ENCODE measurements at regions not wholly inside any gene's neighbourhood (a gene's known extent, or its start where the extent isn't known, plus 50 kb on each side); places are given as distances from the start of the nearest gene placed in this dataset.
"Not testable (repeated sequence)": the region's sequence is repeated elsewhere in the genome, so short reads cannot be mapped to it uniquely, and the experiment has no call there.

DNA sequence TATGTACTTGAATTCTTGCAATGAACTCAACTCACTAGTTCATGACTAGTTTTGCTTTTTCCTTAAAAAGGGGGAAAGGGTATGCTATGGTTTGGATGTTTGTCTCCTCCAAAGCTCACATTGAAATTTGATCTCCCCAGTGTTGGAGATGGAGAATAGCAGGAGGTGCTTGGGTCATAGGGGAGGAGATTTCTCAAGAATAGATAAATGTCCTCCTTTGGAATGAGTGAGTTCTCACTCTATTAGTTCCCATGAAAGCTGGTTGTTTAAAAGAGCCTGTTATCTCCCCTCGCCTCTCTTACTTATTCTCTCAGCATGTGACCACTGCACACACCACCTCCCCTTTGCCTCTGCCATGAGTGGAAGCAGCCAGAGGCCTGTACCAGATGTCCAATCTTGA is 109.4 kb upstream of the INTU start:
- Histone ChIP-seq H3K4me2 (ENCODE audit: low read depth, low read length, poor library complexity, severe bottlenecking) (no peak overlapping the region), H3K9me3 (ENCODE audit: low read length) (no peaks in the 10 kb centered on the region), H3K4me3 (ENCODE audit: low read length) (no peak overlapping the region), H3K9me2 (replicated peaks; ENCODE audit: insufficient read depth, low read length) (no peaks in the 10 kb centered on the region), H4K20me1 (ENCODE audit: insufficient read depth, low read depth, low read length) (no peaks in the 10 kb centered on the region), H3K79me2 (ENCODE audit: low read length) (no peaks in the 10 kb centered on the region), H3K27ac (ENCODE audit: low read length) (no peak overlapping the region), H3K9ac (ENCODE audit: low read length) (no peak overlapping the region), H3K4me1 (ENCODE audit: low read length) (no peaks in the 10 kb centered on the region), H3K36me3 (ENCODE audit: insufficient read depth, low read length) (no peaks in the 10 kb centered on the region), H2AFZ (ENCODE audit: low read length) (no peak overlapping the region), H3K27me3 (ENCODE audit: low read length) (no peaks in the 10 kb centered on the region)
- DNase-seq = no peak

DNA sequence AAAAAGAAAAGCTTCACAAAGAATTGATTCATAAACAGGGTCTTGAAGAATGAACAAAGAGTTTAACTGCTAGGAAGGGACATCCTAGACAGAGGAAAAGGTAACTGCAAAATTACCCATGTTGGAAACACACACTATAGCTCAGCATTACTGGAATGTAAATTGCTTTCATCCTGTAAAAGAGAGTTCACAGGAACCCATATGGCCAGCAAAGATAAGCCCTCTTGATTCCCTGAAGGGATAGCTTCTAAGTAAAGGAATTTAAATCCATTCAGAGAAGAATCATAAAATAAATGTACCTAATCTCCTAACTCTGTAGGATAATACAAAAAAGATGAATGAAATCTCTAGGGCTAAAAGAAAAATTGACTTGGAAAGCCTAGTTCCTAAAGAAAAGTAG is 107.1 kb upstream of the INTU start:
- H3K9me3 ChIP-seq (ENCODE audit: low read length) = no peaks in the 10 kb centered on the region
- H3K9me2 ChIP-seq (replicated peaks; ENCODE audit: insufficient read depth, low read length) = no peaks in the 10 kb centered on the region
- DNase-seq = no peak

DNA sequence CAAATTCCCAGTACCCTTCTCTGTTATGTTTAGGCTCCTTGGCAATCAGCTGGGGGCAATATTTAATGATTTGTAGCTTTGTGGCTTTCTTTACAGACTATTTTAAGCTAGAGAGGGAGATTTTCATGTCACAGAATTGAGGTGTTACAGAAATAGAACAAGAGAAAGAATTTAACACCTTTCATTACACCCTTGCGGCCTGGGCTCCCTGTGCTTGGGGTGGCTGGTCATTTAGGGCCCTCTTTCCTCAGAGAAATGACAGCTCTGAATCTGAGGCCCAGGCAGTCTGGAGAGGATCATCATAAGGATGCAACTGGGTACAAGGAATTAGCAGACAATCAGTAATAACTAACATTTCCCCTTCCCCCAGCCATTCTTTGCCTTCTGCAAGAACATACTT is 104.5 kb upstream of the INTU start:
- DNase-seq = no peak
- Histone ChIP-seq H3K9me3 (ENCODE audit: low read length) (no peaks in the 10 kb centered on the region), H3K27ac (ENCODE audit: low read length) (no peak overlapping the region), H3K4me2 (ENCODE audit: low read depth, low read length, poor library complexity, severe bottlenecking) (no peak overlapping the region), H4K20me1 (ENCODE audit: insufficient read depth, low read depth, low read length) (no peaks in the 10 kb centered on the region), H3K4me3 (ENCODE audit: low read length) (no peak overlapping the region), H3K36me3 (ENCODE audit: insufficient read depth, low read length) (no peaks in the 10 kb centered on the region), H3K27me3 (ENCODE audit: low read length) (no peaks in the 10 kb centered on the region), H2AFZ (ENCODE audit: low read length) (no peak overlapping the region), H3K9ac (ENCODE audit: low read length) (no peak overlapping the region), H3K9me2 (replicated peaks; ENCODE audit: insufficient read depth, low read length) (no peaks in the 10 kb centered on the region), H3K79me2 (ENCODE audit: low read length) (no peaks in the 10 kb centered on the region), H3K4me1 (ENCODE audit: low read length) (no peaks in the 10 kb centered on the region)

More for the DNA sequence above, 107.1 kb upstream of the INTU start:
- Histone ChIP-seq H2AFZ (ENCODE audit: low read length) (no peak overlapping the region), H3K36me3 (ENCODE audit: insufficient read depth, low read length) (no peaks in the 10 kb centered on the region), H4K20me1 (ENCODE audit: insufficient read depth, low read depth, low read length) (no peaks in the 10 kb centered on the region), H3K4me1 (ENCODE audit: low read length) (no peaks in the 10 kb centered on the region), H3K27me3 (ENCODE audit: low read length) (no peaks in the 10 kb centered on the region), H3K4me2 (ENCODE audit: low read depth, low read length, poor library complexity, severe bottlenecking) (no peak overlapping the region), H3K27ac (ENCODE audit: low read length) (no peak overlapping the region), H3K79me2 (ENCODE audit: low read length) (no peaks in the 10 kb centered on the region), H3K4me3 (ENCODE audit: low read length) (no peak overlapping the region), H3K9ac (ENCODE audit: low read length) (no peak overlapping the region)

DNA sequence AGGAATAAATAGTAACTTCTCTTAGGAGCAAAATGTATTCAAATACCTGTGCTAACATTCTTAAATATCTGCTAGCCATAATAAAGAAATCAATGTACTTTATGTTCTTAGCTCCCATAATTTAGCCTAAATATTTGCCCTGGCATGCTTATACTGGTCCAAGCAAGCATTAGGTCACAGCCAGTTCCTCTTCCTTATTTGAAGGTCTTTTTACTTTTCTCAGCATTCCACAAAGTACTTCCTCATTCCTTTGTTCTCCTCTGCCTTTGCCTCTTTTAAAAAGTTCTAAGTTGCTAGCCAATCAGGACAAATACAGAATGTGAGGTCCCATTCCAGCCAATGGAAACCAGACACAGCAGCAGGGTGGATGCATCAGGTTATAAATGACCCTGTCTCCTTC is 102.9 kb upstream of the INTU start:
- not testable (repeated sequence) for H3K9ac ChIP-seq (ENCODE audit: low read length); H3K36me3 ChIP-seq (ENCODE audit: insufficient read depth, low read length); H3K27ac ChIP-seq (ENCODE audit: low read length); H3K9me3 ChIP-seq (ENCODE audit: low read length); H3K9me2 ChIP-seq (replicated peaks; ENCODE audit: insufficient read depth, low read length); H3K4me3 ChIP-seq (ENCODE audit: low read length); H3K4me1 ChIP-seq (ENCODE audit: low read length); H4K20me1 ChIP-seq (ENCODE audit: insufficient read depth, low read depth, low read length); H3K4me2 ChIP-seq (ENCODE audit: low read depth, low read length, poor library complexity, severe bottlenecking); H3K79me2 ChIP-seq (ENCODE audit: low read length); H2AFZ ChIP-seq (ENCODE audit: low read length); H3K27me3 ChIP-seq (ENCODE audit: low read length); DNase-seq

DNA sequence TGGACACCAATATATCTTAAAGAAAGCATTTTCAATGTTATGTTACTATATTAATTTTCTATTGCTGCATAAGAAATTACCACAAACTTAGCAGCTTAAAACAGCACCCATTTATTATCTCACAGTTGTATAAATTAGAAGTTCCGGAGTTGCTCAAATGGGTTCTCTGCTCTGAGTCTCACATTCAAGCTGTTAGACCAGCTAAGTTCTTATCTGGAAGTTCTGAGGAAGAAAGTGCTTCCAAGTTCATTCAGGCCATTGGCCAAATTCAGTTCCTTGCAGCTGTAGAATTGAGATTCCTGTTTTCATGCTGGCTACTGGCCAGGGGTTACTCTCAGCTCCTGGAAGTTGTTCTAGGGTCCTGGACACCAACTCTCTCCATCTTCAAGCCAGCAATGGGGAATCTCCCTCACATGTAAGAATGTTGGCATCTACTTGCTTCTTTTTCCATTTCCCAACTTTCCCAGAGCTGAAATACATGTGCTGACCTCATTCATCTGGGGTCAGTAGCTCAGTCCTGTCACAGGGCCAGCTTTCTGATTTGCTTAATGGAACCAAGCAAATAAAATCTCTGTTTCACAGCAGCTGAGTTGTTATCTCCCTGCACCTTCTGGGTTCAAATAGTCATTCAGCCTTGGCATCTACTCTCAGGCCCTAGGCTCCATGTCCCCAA is 99.6 kb upstream of the INTU start:
- Histone ChIP-seq H3K4me1 (ENCODE audit: low read length) (no peaks in the 10 kb centered on the region), H3K4me2 (ENCODE audit: low read depth, low read length, poor library complexity, severe bottlenecking) (no peak overlapping the region), H3K9ac (ENCODE audit: low read length) (no peak overlapping the region), H3K9me2 (replicated peaks; ENCODE audit: insufficient read depth, low read length) (no peaks in the 10 kb centered on the region), H3K27ac (ENCODE audit: low read length) (no peak overlapping the region), H3K36me3 (ENCODE audit: insufficient read depth, low read length) (no peaks in the 10 kb centered on the region), H3K79me2 (ENCODE audit: low read length) (no peaks in the 10 kb centered on the region), H3K27me3 (ENCODE audit: low read length) (no peaks in the 10 kb centered on the region), H4K20me1 (ENCODE audit: insufficient read depth, low read depth, low read length) (no peaks in the 10 kb centered on the region), H3K4me3 (ENCODE audit: low read length) (no peak overlapping the region), H2AFZ (ENCODE audit: low read length) (no peak overlapping the region), H3K9me3 (ENCODE audit: low read length) (no peaks in the 10 kb centered on the region)
- DNase-seq = no peak

DNA sequence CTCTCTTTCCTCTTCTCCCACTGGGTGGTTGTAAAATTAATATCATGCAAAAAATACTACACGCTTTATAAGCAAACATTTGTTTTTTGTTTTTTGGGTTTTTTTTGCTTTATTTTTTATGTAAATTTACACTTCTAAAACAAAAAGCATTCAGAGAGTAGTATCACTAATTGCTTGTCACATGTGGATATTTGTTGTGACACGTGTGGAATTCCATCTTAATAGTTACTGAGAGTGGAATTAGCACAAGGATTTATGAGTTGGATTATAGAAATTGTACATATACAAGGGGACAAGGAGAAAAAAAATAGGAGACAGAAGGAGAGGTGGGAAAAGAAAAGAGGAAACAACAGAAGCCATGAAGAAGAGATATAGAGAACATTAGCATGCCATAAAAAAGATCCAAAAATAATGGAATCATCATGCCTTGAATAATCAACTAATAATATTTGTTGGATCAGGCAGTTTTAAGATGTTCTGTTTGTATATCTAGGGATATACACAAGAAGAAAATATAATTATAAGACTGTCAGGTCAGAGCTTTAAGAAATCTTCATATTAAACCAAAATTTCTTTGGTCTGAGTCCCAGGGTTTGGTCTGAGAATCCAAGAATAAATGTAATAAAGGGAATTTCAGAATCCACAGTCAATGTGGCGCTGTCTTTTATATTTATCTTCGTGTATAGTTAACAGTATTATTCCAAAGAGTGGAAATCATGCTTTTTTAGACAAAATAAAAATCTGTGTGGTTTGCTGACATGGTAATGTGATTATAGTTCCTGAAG is 98.5 kb upstream of the INTU start:
- H3K27ac ChIP-seq (ENCODE audit: low read length) = no peak overlapping the region
- H2AFZ ChIP-seq (ENCODE audit: low read length) = no peak overlapping the region
- no peaks in the 10 kb centered on the region for H3K9me3 ChIP-seq (ENCODE audit: low read length)
- H3K27me3 ChIP-seq (ENCODE audit: low read length) = no peaks in the 10 kb centered on the region
- no peaks in the 10 kb centered on the region for H3K36me3 ChIP-seq (ENCODE audit: insufficient read depth, low read length)
- no peaks in the 10 kb centered on the region for H3K79me2 ChIP-seq (ENCODE audit: low read length)
- no peak overlapping the region for H3K4me2 ChIP-seq (ENCODE audit: low read depth, low read length, poor library complexity, severe bottlenecking)
- no peaks in the 10 kb centered on the region for H4K20me1 ChIP-seq (ENCODE audit: insufficient read depth, low read depth, low read length)
- H3K9me2 ChIP-seq (replicated peaks; ENCODE audit: insufficient read depth, low read length) = no peaks in the 10 kb centered on the region
- no peak overlapping the region for H3K4me3 ChIP-seq (ENCODE audit: low read length)
- no peak for DNase-seq
- no peak overlapping the region for H3K9ac ChIP-seq (ENCODE audit: low read length)
- H3K4me1 ChIP-seq (ENCODE audit: low read length) = no peaks in the 10 kb centered on the region

DNA sequence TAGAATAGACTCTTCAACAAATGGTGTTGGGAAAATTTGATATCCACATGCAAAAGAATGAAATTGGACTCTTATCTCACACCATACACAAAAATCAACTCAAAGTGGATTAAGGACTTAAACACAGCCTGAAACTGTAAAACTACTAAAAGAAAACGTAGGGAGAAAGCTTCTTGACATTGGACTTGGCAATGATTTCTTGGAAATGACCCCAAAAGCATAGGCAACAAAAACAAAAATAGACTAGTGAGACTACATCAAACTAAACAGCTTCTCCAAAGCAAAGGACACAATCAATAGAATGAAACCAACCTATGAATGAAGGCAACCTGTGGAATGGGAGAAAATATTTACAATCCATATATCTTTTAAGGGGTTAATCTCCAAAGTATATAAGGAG is 94.7 kb upstream of the INTU start:
- DNase-seq = no peak
- H4K20me1 ChIP-seq (ENCODE audit: insufficient read depth, low read depth, low read length) = no peaks in the 10 kb centered on the region
- H2AFZ ChIP-seq (ENCODE audit: low read length) = no peak overlapping the region
- no peaks in the 10 kb centered on the region for H3K9me3 ChIP-seq (ENCODE audit: low read length)
- H3K9me2 ChIP-seq (replicated peaks; ENCODE audit: insufficient read depth, low read length) = no peaks in the 10 kb centered on the region
- H3K27ac ChIP-seq (ENCODE audit: low read length) = no peak overlapping the region
- no peaks in the 10 kb centered on the region for H3K27me3 ChIP-seq (ENCODE audit: low read length)
- no peaks in the 10 kb centered on the region for H3K79me2 ChIP-seq (ENCODE audit: low read length)
- H3K4me2 ChIP-seq (ENCODE audit: low read depth, low read length, poor library complexity, severe bottlenecking) = no peak overlapping the region
- no peak overlapping the region for H3K4me3 ChIP-seq (ENCODE audit: low read length)
- H3K9ac ChIP-seq (ENCODE audit: low read length) = no peak overlapping the region
- no peaks in the 10 kb centered on the region for H3K36me3 ChIP-seq (ENCODE audit: insufficient read depth, low read length)
- H3K4me1 ChIP-seq (ENCODE audit: low read length) = no peaks in the 10 kb centered on the region

DNA sequence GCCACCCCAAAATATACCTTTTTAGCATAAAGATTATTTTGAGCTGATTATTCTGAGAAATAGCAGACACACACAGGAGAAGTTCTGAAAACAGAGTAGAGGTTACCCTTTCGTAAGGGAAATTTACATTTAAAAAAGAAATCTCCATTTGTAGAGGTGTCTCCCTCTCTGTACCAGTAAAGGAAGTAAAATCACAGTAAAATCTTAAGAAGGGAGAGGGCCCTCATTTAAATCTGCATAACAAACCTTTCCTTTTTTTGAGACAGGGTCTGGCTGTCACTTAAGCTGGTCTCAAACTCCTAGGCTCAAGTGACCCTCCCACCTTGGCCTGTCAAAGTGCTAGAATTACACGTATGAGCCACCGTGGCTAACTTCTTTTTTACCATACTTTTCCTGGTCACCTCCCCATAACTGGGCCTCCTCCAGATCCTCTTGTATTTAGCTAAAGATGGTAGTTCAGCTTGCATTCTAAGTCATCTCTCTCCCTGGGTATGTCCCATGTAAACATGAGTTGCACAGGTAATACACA is 92.2 kb upstream of the INTU start:
- Histone ChIP-seq H3K4me1 (ENCODE audit: low read length) (no peaks in the 10 kb centered on the region), H3K4me2 (ENCODE audit: low read depth, low read length, poor library complexity, severe bottlenecking) (no peak overlapping the region), H4K20me1 (ENCODE audit: insufficient read depth, low read depth, low read length) (no peaks in the 10 kb centered on the region), H3K27ac (ENCODE audit: low read length) (no peak overlapping the region), H3K36me3 (ENCODE audit: insufficient read depth, low read length) (no peaks in the 10 kb centered on the region), H3K79me2 (ENCODE audit: low read length) (no peaks in the 10 kb centered on the region), H2AFZ (ENCODE audit: low read length) (no peak overlapping the region), H3K9ac (ENCODE audit: low read length) (no peak overlapping the region), H3K4me3 (ENCODE audit: low read length) (no peak overlapping the region), H3K9me2 (replicated peaks; ENCODE audit: insufficient read depth, low read length) (no peaks in the 10 kb centered on the region), H3K27me3 (ENCODE audit: low read length) (no peaks in the 10 kb centered on the region), H3K9me3 (ENCODE audit: low read length) (no peaks in the 10 kb centered on the region)
- no peak for DNase-seq

Measured in Karpas-422 (cell line).